ENCODE measurements at regions not wholly inside any gene's neighbourhood (a gene's known extent, or its start where the extent isn't known, plus 50 kb on each side); places are given as distances from the start of the nearest gene placed in this dataset.

DNA sequence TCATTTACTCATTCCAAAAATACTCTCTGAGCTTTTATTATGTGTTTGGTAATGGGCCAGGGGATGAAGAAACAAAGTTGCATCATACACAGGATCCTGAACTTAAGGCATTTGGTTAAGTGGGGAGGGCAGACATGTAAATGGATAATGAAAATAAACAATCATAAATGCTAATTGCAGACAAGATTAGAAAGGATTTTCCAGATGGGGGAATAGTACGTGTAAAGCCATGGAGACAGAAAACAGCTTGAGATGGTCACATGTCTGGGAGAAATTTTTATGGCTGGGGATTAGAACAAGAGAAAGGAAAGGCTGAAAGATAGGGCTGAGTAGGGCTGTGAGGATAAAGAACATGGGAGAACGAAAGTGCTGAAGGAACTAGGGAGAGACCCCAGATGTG lies 534.3 kb upstream of the LARGE1 start:
- Histone ChIP-seq H2AFZ (ENCODE audit: low read depth, low read length) (no peak overlapping the region), H3K4me1 (ENCODE audit: insufficient read depth, low read length) (no peaks in the 10 kb centered on the region), H3K27me3 (ENCODE audit: insufficient read depth, low read length) (peaks cover 3% of the 10 kb centered on the region), H3K9me3 (ENCODE audit: low read length) (no peaks in the 10 kb centered on the region), H3K4me3 (ENCODE audit: low read length) (no peak overlapping the region), H3K36me3 (ENCODE audit: insufficient read depth, low read length) (no peaks in the 10 kb centered on the region)

DNA sequence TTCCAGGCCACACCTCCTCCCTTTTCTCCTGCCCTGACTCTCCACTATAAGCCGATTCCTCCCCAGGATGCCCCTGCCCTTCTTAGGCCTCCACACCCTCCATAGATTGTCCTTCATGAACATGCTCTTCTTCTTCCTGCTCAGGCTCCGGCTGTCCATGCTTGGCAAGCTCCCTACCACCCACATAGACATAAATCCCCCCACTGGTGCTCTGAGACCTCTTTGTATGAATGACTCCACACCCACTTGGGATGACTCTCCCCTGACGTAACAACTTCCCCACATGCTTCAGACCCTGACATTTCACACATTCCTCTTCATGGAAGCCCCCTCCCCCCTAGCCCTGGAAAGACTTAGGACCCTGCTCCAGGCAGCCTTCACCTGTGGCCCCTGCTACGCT lies 542.5 kb upstream of the LARGE1 start:
- Histone ChIP-seq H3K36me3 (ENCODE audit: insufficient read depth, low read length) (no peaks in the 10 kb centered on the region), H2AFZ (ENCODE audit: low read depth, low read length) (no peak overlapping the region), H3K27me3 (ENCODE audit: insufficient read depth, low read length) (peaks cover 2% of the 10 kb centered on the region), H3K4me1 (ENCODE audit: insufficient read depth, low read length) (no peaks in the 10 kb centered on the region), H3K9me3 (ENCODE audit: low read length) (no peaks in the 10 kb centered on the region), H3K4me3 (ENCODE audit: low read length) (no peak overlapping the region)

DNA sequence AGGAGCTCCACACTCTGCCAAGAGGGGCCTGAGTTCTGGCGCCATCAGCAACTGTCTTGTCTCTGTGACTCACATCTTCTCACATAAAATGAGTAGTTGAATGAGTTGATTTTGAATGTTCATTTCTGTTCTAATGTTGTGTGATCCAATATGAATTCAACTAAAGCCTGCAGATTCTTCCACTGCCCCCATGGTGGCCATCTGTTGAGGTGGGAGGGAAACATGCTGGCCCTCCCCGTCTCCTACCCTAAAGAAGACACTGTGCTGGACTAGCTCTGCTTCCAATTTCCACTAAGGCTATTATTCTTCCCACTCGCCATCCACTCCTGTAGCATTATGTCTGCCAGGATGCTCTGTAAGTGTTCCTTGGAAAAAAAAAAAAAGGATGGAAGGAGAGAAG lies 555.6 kb upstream of the LARGE1 start:
- Histone ChIP-seq H3K9me3 (ENCODE audit: low read length) (no peaks in the 10 kb centered on the region), H3K4me3 (ENCODE audit: low read length) (no peak overlapping the region), H3K27me3 (ENCODE audit: insufficient read depth, low read length) (no peaks in the 10 kb centered on the region)

DNA sequence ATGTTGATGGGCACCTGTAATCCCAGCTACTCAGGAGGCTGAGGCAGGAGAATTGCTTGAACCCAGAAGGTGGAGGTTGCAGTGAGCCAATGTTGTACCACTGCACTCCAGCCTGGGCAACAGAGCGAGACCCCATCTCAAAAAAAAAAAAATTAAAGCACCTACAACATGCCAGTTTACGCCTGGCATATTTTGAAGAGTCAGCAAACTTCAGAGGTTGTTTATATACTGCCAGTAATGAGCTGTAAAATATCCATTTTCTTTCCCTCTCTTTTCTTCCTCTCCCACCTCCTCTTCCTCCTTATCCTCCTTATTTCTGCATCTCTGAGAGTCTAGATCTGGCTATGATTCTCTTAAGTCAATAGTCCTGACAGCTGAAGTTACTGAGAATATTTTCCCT lies 556.5 kb upstream of the LARGE1 start:
- H3K27me3 ChIP-seq (ENCODE audit: insufficient read depth, low read length) = no peaks in the 10 kb centered on the region
- no peaks in the 10 kb centered on the region for H3K9me3 ChIP-seq (ENCODE audit: low read length)
- H3K36me3 ChIP-seq (ENCODE audit: insufficient read depth, low read length) = no peaks in the 10 kb centered on the region
- no peak overlapping the region for H2AFZ ChIP-seq (ENCODE audit: low read depth, low read length)
- no peaks in the 10 kb centered on the region for H3K4me1 ChIP-seq (ENCODE audit: insufficient read depth, low read length)
- no peak overlapping the region for H3K4me3 ChIP-seq (ENCODE audit: low read length)

More for the DNA sequence above, 555.6 kb upstream of the LARGE1 start:
- Histone ChIP-seq H3K4me1 (ENCODE audit: insufficient read depth, low read length) (no peaks in the 10 kb centered on the region), H2AFZ (ENCODE audit: low read depth, low read length) (no peak overlapping the region), H3K36me3 (ENCODE audit: insufficient read depth, low read length) (no peaks in the 10 kb centered on the region)

GRCh38 chr22:34481090-34481489 lies 560.8 kb upstream of the LARGE1 start:
- H3K9me3 ChIP-seq (ENCODE audit: low read length) = no peaks in the 10 kb centered on the region
- no peak overlapping the region for H2AFZ ChIP-seq (ENCODE audit: low read depth, low read length)
- H3K4me3 ChIP-seq (ENCODE audit: low read length) = no peak overlapping the region
- no peaks in the 10 kb centered on the region for H3K36me3 ChIP-seq (ENCODE audit: insufficient read depth, low read length)
- H3K4me1 ChIP-seq (ENCODE audit: insufficient read depth, low read length) = no peaks in the 10 kb centered on the region
- no peaks in the 10 kb centered on the region for H3K27me3 ChIP-seq (ENCODE audit: insufficient read depth, low read length)

DNA sequence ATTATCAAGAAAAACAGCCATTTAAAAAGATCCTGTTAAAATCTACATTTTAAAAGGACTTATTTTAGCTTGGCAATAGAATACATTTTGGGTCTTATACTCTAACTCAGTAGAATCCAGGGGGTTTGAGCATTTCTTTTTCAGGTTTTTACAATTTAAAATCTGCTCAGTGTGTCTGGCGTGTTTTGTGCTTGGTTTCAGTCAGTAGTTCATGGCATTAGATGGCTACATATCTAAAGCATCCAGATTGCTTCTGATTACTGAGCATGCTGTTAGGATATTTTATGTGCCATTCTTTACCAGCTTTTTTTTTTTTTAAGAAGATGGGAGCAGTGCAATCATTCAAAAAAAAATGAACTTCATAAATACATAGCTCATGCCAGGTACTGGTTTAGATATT lies 566.1 kb upstream of the LARGE1 start:
- Histone ChIP-seq H3K9me3 (ENCODE audit: low read length) (no peaks in the 10 kb centered on the region), H3K36me3 (ENCODE audit: insufficient read depth, low read length) (no peaks in the 10 kb centered on the region), H3K4me1 (ENCODE audit: insufficient read depth, low read length) (no peaks in the 10 kb centered on the region), H3K4me3 (ENCODE audit: low read length) (no peak overlapping the region), H2AFZ (ENCODE audit: low read depth, low read length) (no peak overlapping the region), H3K27me3 (ENCODE audit: insufficient read depth, low read length) (no peaks in the 10 kb centered on the region)

DNA sequence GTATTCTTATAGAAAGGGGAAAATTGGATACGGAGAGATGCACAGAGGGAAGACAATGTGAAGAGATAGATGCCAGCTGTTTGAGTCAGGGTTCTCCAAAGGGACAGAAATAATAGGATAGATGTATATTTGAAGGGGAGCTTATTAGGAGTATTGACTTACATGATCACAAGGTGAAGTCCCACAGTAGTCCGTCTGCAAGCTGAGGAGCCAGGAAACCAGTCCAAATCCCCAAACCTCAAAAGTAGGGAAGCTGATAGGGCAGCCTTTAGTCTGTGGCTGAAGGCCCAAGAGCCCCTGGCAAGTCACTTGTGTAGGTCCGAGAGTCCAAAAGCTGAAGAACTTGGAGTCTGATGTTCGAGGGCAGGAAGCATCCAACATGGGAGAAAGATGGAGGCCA lies 569.6 kb upstream of the LARGE1 start:
- no peak overlapping the region for H3K4me3 ChIP-seq (ENCODE audit: low read length)
- no peak overlapping the region for H2AFZ ChIP-seq (ENCODE audit: low read depth, low read length)
- H3K27me3 ChIP-seq (ENCODE audit: insufficient read depth, low read length) = no peaks in the 10 kb centered on the region
- H3K9me3 ChIP-seq (ENCODE audit: low read length) = no peaks in the 10 kb centered on the region
- no peaks in the 10 kb centered on the region for H3K36me3 ChIP-seq (ENCODE audit: insufficient read depth, low read length)
- no peaks in the 10 kb centered on the region for H3K4me1 ChIP-seq (ENCODE audit: insufficient read depth, low read length)

- Histone ChIP-seq H2AFZ (ENCODE audit: low read depth, low read length) (no peak overlapping the region), H3K9me3 (ENCODE audit: low read length) (no peaks in the 10 kb centered on the region), H3K4me3 (ENCODE audit: low read length) (no peak overlapping the region), H3K4me1 (ENCODE audit: insufficient read depth, low read length) (no peaks in the 10 kb centered on the region), H3K27me3 (ENCODE audit: insufficient read depth, low read length) (no peaks in the 10 kb centered on the region), H3K36me3 (ENCODE audit: insufficient read depth, low read length) (no peaks in the 10 kb centered on the region)
Measured at GRCh38 chr22:34490886-34491285, 570.6 kb upstream of the LARGE1 start.

DNA sequence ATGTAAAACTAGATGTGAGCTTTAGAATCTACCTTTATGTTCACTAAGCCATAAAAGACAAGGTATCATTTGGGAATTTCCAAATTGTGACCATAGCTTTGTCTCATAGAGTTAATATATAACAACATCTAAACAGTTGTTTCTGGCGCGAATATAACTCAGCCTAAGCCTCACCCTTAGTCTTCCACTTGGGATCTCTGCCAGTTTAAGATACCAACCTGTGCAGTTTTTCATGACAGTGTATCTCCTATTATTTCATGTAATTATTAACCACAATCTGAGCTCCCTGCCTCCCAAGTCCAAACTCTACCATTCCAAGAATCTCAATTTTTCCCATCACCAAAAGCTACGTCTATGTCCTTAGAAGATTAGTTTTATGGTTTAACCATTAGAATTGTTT lies 572.5 kb upstream of the ISX start:
- Histone ChIP-seq H2AFZ (ENCODE audit: low read depth, low read length) (no peak overlapping the region), H3K27me3 (ENCODE audit: insufficient read depth, low read length) (no peaks in the 10 kb centered on the region), H3K36me3 (ENCODE audit: insufficient read depth, low read length) (no peaks in the 10 kb centered on the region), H3K4me1 (ENCODE audit: insufficient read depth, low read length) (no peaks in the 10 kb centered on the region), H3K9me3 (ENCODE audit: low read length) (no peaks in the 10 kb centered on the region), H3K4me3 (ENCODE audit: low read length) (no peak overlapping the region)

GRCh38 chr22:34501366-34501965 lies 564.5 kb upstream of the ISX start:
- Histone ChIP-seq H2AFZ (ENCODE audit: low read depth, low read length) (no peak overlapping the region), H3K4me1 (ENCODE audit: insufficient read depth, low read length) (no peaks in the 10 kb centered on the region), H3K27me3 (ENCODE audit: insufficient read depth, low read length) (no peaks in the 10 kb centered on the region), H3K36me3 (ENCODE audit: insufficient read depth, low read length) (no peaks in the 10 kb centered on the region), H3K4me3 (ENCODE audit: low read length) (no peak overlapping the region), H3K9me3 (ENCODE audit: low read length) (no peaks in the 10 kb centered on the region)

- no peak overlapping the region for H3K4me3 ChIP-seq (ENCODE audit: low read length)
- no peak overlapping the region for H2AFZ ChIP-seq (ENCODE audit: low read depth, low read length)
- no peaks in the 10 kb centered on the region for H3K36me3 ChIP-seq (ENCODE audit: insufficient read depth, low read length)
- no peaks in the 10 kb centered on the region for H3K4me1 ChIP-seq (ENCODE audit: insufficient read depth, low read length)
- H3K9me3 ChIP-seq (ENCODE audit: low read length) = no peaks in the 10 kb centered on the region
- H3K27me3 ChIP-seq (ENCODE audit: insufficient read depth, low read length) = no peaks in the 10 kb centered on the region
Measured at GRCh38 chr22:34502821-34503220, 563.1 kb upstream of the ISX start.

- no peaks in the 10 kb centered on the region for H3K4me1 ChIP-seq (ENCODE audit: insufficient read depth, low read length)
- no peaks in the 10 kb centered on the region for H3K27me3 ChIP-seq (ENCODE audit: insufficient read depth, low read length)
- H3K4me3 ChIP-seq (ENCODE audit: low read length) = no peak overlapping the region
- no peaks in the 10 kb centered on the region for H3K36me3 ChIP-seq (ENCODE audit: insufficient read depth, low read length)
- no peaks in the 10 kb centered on the region for H3K9me3 ChIP-seq (ENCODE audit: low read length)
- H2AFZ ChIP-seq (ENCODE audit: low read depth, low read length) = no peak overlapping the region
Measured at GRCh38 chr22:34508797-34509196, 557.2 kb upstream of the ISX start.

DNA sequence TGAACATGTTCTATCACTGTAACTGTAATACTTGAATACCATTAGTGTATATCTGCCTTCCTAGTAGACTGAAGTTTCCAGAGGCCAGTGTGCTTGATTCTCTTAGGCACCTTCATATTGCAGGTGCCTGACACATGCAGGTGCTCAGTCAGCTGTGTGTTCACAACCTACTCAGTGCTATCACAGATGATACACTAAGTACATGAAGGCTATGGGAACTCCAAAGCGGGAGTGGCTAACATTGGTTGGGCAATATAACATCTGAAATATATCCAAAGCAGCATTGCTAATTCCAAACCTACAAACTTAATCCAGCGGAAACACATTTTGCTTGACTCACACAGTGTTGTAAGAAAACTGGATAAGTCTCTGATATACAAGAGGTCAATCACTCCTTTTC lies 539.3 kb upstream of the ISX start:
- Histone ChIP-seq H2AFZ (ENCODE audit: low read depth, low read length) (no peak overlapping the region), H3K27me3 (ENCODE audit: insufficient read depth, low read length) (no peaks in the 10 kb centered on the region), H3K9me3 (ENCODE audit: low read length) (no peaks in the 10 kb centered on the region), H3K4me1 (ENCODE audit: insufficient read depth, low read length) (no peaks in the 10 kb centered on the region), H3K36me3 (ENCODE audit: insufficient read depth, low read length) (no peaks in the 10 kb centered on the region), H3K4me3 (ENCODE audit: low read length) (no peak overlapping the region)

DNA sequence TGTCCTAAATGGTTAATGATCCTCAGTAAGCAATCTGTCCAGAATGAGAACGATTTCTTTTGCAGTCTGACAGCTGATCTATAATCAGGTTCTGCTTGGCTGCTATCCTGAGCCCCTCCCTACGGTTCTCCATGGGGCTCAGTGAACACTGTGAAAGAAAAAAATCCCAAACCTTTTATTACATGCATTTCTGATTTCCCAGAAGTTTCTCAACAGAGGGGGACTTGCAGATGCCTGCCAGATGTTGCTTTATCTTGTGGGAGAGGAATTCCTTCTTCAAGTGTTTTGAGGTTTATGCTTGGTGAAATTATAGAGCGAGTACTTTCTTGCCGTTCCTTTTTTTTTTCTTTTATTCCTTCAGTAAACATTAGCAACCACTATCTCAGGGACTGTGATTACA lies 531.9 kb upstream of the ISX start:
- Histone ChIP-seq H2AFZ (ENCODE audit: low read depth, low read length) (no peak overlapping the region), H3K36me3 (ENCODE audit: insufficient read depth, low read length) (no peaks in the 10 kb centered on the region), H3K4me3 (ENCODE audit: low read length) (no peak overlapping the region), H3K9me3 (ENCODE audit: low read length) (no peaks in the 10 kb centered on the region), H3K4me1 (ENCODE audit: insufficient read depth, low read length) (no peaks in the 10 kb centered on the region), H3K27me3 (ENCODE audit: insufficient read depth, low read length) (no peaks in the 10 kb centered on the region)
